Brain microvascular endothelial cell (primary cell): ENCODE measurements at regions not wholly inside any gene's neighbourhood (a gene's known extent, or its start where the extent isn't known, plus 50 kb on each side); places are given as distances from the start of the nearest gene placed in this dataset.

Experiments
- DNase-seq: peaks from one replicate; pipeline ENCODE4 v3.0.0-alpha.2; 2020
- H3K27ac ChIP-seq: fragments of 250-450 bp; sonication (Bioruptor Pico); 2 replicates; pipeline ENCODE4 v1.5.1; 2020; ENCODE audit warnings: mild to moderate bottlenecking, moderate library complexity
- H3K27me3 ChIP-seq: fragments of 250-450 bp; sonication (Bioruptor Pico); replicated peaks from 2 replicates; pipeline ENCODE4 v1.5.1; 2020; ENCODE audit warnings: mild to moderate bottlenecking
- H3K36me3 ChIP-seq: fragments of 250-450 bp; sonication (Bioruptor Pico); replicated peaks from 2 replicates; pipeline ENCODE4 v1.5.1; 2020; ENCODE audit warnings: mild to moderate bottlenecking
- H3K4me3 ChIP-seq: 2 replicates; pipeline ENCODE4 v1.5.1; 2011; ENCODE audit warnings: low read depth, mild to moderate bottlenecking, control low read depth, low read length, moderate library complexity
- in situ Hi-C: cut with HindIII; loops from 2 replicates; pipeline ENCODE4 v1.10.0; 2017; ENCODE audit warnings: low sequenced_read_pairs, low pct_ligation_motif_present
- TF ChIP-seq, protein P1 (sequence below): IDR thresholded peaks from 2 replicates; pipeline ENCODE4 v1.5.1; 2011; ENCODE audit warnings: low read depth, mild to moderate bottlenecking, moderate library complexity, low read length, control low read depth, inconsistent platforms; ENCODE audit errors: missing control alignments

DNA sequence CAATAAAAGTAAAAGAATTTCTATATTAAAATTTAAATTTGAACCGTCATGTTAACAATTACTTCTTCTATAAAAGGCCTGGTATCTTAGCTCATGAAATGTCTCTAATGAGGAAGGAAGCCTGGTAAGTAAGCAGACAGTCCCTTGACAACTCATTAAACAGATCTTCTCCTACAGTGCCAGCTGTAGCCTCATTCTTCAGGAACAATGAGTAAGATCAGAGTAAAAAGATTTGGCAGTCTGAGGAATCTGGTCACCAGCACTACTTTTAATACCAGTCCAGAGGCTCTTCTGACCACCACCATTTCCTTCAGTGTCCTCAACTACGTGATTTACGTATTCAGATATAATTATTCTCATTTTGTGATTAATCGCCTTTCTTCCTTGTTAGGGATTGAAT lies 955.0 kb upstream of the ALCAM start:
- Histone ChIP-seq H3K36me3 (no peaks in the 10 kb centered on the region), H3K27ac (no peak overlapping the region), H3K27me3 (no peaks in the 10 kb centered on the region), H3K4me3 (no peak overlapping the region)
- TF ChIP-seq, protein P1, sequence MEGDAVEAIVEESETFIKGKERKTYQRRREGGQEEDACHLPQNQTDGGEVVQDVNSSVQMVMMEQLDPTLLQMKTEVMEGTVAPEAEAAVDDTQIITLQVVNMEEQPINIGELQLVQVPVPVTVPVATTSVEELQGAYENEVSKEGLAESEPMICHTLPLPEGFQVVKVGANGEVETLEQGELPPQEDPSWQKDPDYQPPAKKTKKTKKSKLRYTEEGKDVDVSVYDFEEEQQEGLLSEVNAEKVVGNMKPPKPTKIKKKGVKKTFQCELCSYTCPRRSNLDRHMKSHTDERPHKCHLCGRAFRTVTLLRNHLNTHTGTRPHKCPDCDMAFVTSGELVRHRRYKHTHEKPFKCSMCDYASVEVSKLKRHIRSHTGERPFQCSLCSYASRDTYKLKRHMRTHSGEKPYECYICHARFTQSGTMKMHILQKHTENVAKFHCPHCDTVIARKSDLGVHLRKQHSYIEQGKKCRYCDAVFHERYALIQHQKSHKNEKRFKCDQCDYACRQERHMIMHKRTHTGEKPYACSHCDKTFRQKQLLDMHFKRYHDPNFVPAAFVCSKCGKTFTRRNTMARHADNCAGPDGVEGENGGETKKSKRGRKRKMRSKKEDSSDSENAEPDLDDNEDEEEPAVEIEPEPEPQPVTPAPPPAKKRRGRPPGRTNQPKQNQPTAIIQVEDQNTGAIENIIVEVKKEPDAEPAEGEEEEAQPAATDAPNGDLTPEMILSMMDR: no peak
- in situ Hi-C loops: no loop called here
- no peak for DNase-seq

DNA sequence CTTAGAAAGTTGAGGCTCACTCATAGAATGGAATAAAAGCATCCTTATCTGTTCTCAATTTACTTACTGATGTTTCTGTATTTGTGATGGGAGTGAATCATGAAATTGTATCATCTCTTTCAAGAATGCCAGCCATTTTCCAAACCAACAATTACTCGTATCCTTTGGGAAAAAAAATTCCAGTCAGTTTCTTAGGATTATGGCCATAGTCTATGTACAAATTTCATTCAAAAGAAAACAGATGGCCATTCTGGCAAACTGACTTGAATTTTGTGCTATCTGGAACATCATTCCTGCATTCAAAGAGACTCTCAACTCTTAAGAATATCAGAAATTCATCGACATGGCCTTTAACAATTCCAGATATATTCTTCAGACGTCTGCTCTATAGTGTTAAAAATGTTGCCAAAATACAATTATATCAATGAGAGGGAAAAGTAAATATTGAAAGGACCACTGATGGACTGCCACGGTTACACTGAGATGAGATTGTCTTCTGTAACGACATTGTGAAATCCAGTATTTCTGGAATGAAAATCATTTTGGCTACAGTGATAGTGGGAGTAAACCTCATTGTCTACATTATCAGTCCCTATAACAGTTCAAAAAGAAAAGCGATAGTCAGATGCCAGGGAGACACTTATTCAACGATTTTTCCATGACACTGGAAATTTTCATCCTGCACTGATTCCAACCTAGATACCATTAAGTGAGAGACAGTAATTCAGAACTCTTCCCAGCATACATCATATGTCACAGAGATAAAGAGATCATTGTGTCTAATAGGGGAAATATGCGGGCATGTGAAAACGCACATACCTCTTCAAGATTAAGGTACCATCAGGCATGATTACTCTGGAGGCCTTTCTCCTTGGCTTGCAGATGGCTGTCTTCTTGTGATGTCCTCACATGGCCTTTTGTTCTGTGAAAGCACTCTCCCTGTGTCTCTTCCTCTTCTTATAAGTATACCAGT lies 953.8 kb upstream of the ALCAM start:
- TF ChIP-seq, protein P1: no peak
- Histone ChIP-seq H3K36me3 (no peaks in the 10 kb centered on the region), H3K27me3 (no peaks in the 10 kb centered on the region), H3K4me3 (no peak overlapping the region), H3K27ac (no peak overlapping the region)
- no peak for DNase-seq
- in situ Hi-C loops: no loop called here

DNA sequence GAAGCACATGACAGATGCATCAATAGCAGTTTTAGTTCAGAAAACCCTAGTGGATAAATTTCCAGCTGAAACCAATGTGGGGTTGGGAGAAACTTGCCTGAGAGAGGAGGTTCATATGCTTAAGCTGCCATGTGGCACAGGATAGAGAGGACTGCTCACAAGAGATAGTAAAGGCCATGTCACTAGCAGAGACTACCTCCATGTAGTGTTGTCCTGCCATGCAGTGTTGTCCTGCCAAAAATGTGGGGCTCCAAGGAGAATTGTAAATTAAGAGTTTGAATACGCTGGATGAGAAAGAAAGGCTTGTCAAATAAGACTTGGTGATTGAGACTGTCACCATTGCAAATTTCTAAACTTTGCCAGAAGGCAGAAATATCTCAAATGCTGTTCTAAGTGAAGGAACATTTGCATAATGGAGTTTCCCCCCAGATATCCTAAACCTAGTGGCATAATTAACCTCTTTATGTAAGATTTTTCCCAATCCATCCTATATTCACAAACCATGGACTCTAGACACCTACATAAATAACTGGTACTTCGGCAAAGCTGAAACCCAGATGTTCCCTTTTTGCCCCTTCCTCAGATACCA lies 938.3 kb upstream of the ALCAM start:
- no peaks in the 10 kb centered on the region for H3K36me3 ChIP-seq
- TF ChIP-seq, protein P1: no peak
- in situ Hi-C loops: no loop called here
- no peak overlapping the region for H3K4me3 ChIP-seq
- H3K27ac ChIP-seq: no peak overlapping the region
- DNase-seq: no peak
- H3K27me3 ChIP-seq: no peaks in the 10 kb centered on the region

DNA sequence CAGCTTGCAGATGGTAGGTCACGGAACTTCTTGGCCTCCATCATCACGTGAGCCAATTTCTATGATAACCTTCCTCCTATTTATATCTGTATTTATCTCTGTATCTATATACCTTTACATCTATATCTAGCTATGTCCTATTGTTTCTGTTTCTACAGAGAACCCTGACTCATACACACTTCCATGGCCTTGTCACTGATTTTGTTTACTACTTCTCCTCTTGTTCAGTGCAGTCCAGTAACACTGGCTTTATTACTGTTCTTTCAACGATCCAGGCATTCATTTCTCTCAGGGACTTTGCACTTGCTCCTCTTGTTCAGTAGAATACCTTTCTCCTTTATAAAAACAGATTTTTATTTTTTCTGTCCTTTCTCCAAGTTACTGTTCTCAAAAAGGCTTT lies 937.0 kb upstream of the ALCAM start:
- H3K4me3 ChIP-seq: no peak overlapping the region
- no peaks in the 10 kb centered on the region for H3K27me3 ChIP-seq
- in situ Hi-C loops: no loop called here
- no peak for DNase-seq
- TF ChIP-seq, protein P1: no peak
- H3K36me3 ChIP-seq: no peaks in the 10 kb centered on the region
- H3K27ac ChIP-seq: no peak overlapping the region

DNA sequence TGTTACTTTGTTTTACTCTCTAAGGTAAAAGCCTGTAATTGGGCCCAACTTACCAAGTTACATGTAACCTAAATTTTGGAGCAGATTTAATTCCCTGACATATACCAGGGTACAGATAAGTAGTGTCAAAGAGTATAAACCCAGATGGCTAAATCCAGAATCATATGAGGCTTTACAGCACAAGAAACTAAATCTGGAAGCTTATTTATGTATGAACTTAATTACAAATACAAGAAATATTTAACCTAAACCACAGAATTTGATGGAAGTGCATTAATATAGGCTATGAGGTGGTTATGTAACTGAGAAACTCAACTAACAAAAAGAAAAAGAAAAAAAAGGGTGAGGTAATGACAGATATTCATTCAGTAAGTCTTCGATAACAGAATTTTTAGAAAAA lies 930.2 kb upstream of the ALCAM start:
- Histone ChIP-seq H3K27ac (no peak overlapping the region), H3K27me3 (no peaks in the 10 kb centered on the region), H3K4me3 (no peak overlapping the region), H3K36me3 (no peaks in the 10 kb centered on the region)
- in situ Hi-C loops: no loop called here
- TF ChIP-seq, protein P1: no peak
- DNase-seq: no peak
